Adipocyte (in vitro differentiated cells): ENCODE measurements at regions not wholly inside any gene's neighbourhood (a gene's known extent, or its start where the extent isn't known, plus 50 kb on each side); places are given as distances from the start of the nearest gene placed in this dataset.

Experiments
- DNase-seq: peaks from one replicate; pipeline ENCODE4 v3.0.0-alpha.2; 2015; ENCODE audit warnings: low read depth
- H3K27me3 ChIP-seq: replicated peaks from 2 replicates; pipeline ENCODE4 v1.7.0; 2013; ENCODE audit warnings: mild to moderate bottlenecking, low read length, moderate library complexity; ENCODE audit not compliant: control insufficient read depth, insufficient read depth
- H3K36me3 ChIP-seq: 2 replicates; pipeline ENCODE4 v1.7.0; 2013; ENCODE audit warnings: low read length, mild to moderate bottlenecking, moderate library complexity; ENCODE audit not compliant: control insufficient read depth, insufficient read depth, severe bottlenecking
- H3K4me1 ChIP-seq: 2 replicates; pipeline ENCODE4 v1.7.0; 2013; ENCODE audit warnings: mild to moderate bottlenecking, low read length, moderate library complexity; ENCODE audit not compliant: control insufficient read depth, insufficient read depth
- H3K4me3 ChIP-seq: 2 replicates; pipeline ENCODE4 v1.7.0; 2013; ENCODE audit warnings: mild to moderate bottlenecking, low read length, moderate library complexity
- H3K9ac ChIP-seq: 2 replicates; pipeline ENCODE4 v1.7.0; 2013; ENCODE audit warnings: mild to moderate bottlenecking, low read length, moderate library complexity
- H3K9me3 ChIP-seq: 2 replicates; pipeline ENCODE4 v1.7.0; 2013; ENCODE audit warnings: mild to moderate bottlenecking, low read length, moderate library complexity; ENCODE audit not compliant: control insufficient read depth

GRCh38 chr14:76323331-76324050 lies 52.4 kb upstream of the ESRRB start:
- H3K9me3 ChIP-seq = no peaks in the 10 kb centered on the region
- H3K27me3 ChIP-seq = peaks cover 6% of the 10 kb centered on the region
- no peaks in the 10 kb centered on the region for H3K4me1 ChIP-seq
- DNase-seq = no peak
- no peak overlapping the region for H3K9ac ChIP-seq
- H3K36me3 ChIP-seq = no peaks in the 10 kb centered on the region
- H3K4me3 ChIP-seq = no peak overlapping the region

- Histone ChIP-seq H3K27me3 (peaks cover 11% of the 10 kb centered on the region), H3K9ac (no peak overlapping the region), H3K9me3 (no peaks in the 10 kb centered on the region), H3K4me1 (peaks cover 5% of the 10 kb centered on the region), H3K36me3 (no peaks in the 10 kb centered on the region), H3K4me3 (no peak overlapping the region)
- no peak for DNase-seq
Observed at GRCh38 chr14:76324133-76324532, 51.8 kb upstream of the ESRRB start.
